ENCODE measurements at regions not wholly inside any gene's neighbourhood (a gene's known extent, or its start where the extent isn't known, plus 50 kb on each side); places are given as distances from the start of the nearest gene placed in this dataset.

DNA sequence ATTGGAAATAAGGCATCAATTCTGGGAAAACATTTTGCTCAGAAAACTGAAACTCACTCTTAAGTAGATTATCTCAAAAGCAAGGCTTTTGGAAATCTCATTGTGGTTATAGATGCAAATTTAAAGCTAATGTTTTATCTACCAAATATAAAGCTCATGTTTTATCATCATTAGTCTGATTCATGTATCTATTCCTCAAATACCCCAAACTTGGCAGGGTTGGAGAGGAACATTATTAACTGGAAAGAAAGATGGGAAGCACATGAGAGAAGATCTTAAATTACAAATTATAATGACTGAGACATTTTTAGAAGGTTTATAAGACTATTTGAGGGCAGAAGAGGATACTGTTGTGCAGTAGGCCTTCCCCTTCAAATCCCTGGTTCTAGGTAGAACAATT is 137.3 kb upstream of the TGFBR2 start:
- H3K4me3 Mint-ChIP-seq, result no peak overlapping the region
- Histone ChIP-seq H3K27ac (ENCODE audit: low read depth in 1 of 2, low read length in 2 of 2) (no peak overlapping the region), H3K79me2 (ENCODE audit: insufficient read depth, low read length) (no peaks in the 10 kb centered on the region), H3K9ac (ENCODE audit: insufficient read depth, low read length, poor library complexity, severe bottlenecking) (no peak overlapping the region), H3K9me3 (replicated peaks in 1 of 2; ENCODE audit: control insufficient read depth in 1 of 2, insufficient read depth in 1 of 2, low read length in 2 of 2) (no peaks in the 10 kb centered on the region), H3K4me2 (replicated peaks; ENCODE audit: extremely low read depth, low read length, poor library complexity, severe bottlenecking) (no peak overlapping the region), H3K36me3 (replicated peaks in 1 of 2; ENCODE audit: control insufficient read depth in 1 of 2, insufficient read depth in 2 of 2, low read length in 2 of 2) (no peaks in the 10 kb centered on the region), H3K4me3 (replicated peaks in 1 of 3; ENCODE audit: low read depth in 2 of 3, low read length in 3 of 3) (no peak overlapping the region), H3K4me1 (ENCODE audit: control insufficient read depth in 1 of 2, insufficient read depth in 2 of 2, low read length in 2 of 2) (peaks cover 23 to 30% of the 10 kb centered on the region in 2 donors), H3K27me3 (ENCODE audit: control insufficient read depth in 2 of 2, insufficient read depth in 2 of 2, low read length in 2 of 2) (no peaks in the 10 kb centered on the region), H2AFZ (ENCODE audit: insufficient read depth, low read depth, low read length, poor library complexity, severe bottlenecking) (no peak overlapping the region), H4K20me1 (ENCODE audit: insufficient read depth, low read length) (no peaks in the 10 kb centered on the region)
- no peak for DNase-seq
- no peak overlapping the region for H3K27ac Mint-ChIP-seq
- intact Hi-C loops (cut with micrococcal nuclease), result no loop called here
- H3K27me3 Mint-ChIP-seq (ENCODE audit: low read depth in 3 of 3), result no peaks in the 10 kb centered on the region
- TF ChIP-seq, protein P1, sequence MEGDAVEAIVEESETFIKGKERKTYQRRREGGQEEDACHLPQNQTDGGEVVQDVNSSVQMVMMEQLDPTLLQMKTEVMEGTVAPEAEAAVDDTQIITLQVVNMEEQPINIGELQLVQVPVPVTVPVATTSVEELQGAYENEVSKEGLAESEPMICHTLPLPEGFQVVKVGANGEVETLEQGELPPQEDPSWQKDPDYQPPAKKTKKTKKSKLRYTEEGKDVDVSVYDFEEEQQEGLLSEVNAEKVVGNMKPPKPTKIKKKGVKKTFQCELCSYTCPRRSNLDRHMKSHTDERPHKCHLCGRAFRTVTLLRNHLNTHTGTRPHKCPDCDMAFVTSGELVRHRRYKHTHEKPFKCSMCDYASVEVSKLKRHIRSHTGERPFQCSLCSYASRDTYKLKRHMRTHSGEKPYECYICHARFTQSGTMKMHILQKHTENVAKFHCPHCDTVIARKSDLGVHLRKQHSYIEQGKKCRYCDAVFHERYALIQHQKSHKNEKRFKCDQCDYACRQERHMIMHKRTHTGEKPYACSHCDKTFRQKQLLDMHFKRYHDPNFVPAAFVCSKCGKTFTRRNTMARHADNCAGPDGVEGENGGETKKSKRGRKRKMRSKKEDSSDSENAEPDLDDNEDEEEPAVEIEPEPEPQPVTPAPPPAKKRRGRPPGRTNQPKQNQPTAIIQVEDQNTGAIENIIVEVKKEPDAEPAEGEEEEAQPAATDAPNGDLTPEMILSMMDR (IDR thresholded peaks at IDR 0.05), result no peak
- peaks cover 29% of the 10 kb centered on the region for H3K4me1 Mint-ChIP-seq
- peaks cover 1 to 2% of the 10 kb centered on the region in 2 donors for H3K36me3 Mint-ChIP-seq
- H3K9me3 Mint-ChIP-seq, result peaks cover 0 to 3% (median 2%) of the 10 kb centered on the region in 7 donors

GRCh38 chr3:30470496-30470895 is 135.9 kb upstream of the TGFBR2 start:
- WGBS (ENCODE audit: insufficient coverage), result no CpG with 5 or more reads among the region's 2 CpGs
- H3K9me3 Mint-ChIP-seq, result peaks cover 0 to 3% (median 0%) of the 10 kb centered on the region in 7 donors
- intact Hi-C loops (cut with micrococcal nuclease), result loop anchor here in 1 of 2 donors (10.0 kb wide), 2 partner anchors 46 to 134 kb away; partner anchors contain the start of gene TGFBR2

More at GRCh38 chr3:30470496-30470895, 135.9 kb upstream of the TGFBR2 start:
- Histone ChIP-seq H2AFZ (ENCODE audit: insufficient read depth, low read depth, low read length, poor library complexity, severe bottlenecking) (no peak overlapping the region), H3K4me2 (replicated peaks; ENCODE audit: extremely low read depth, low read length, poor library complexity, severe bottlenecking) (no peak overlapping the region), H3K79me2 (ENCODE audit: insufficient read depth, low read length) (no peaks in the 10 kb centered on the region), H3K27me3 (ENCODE audit: control insufficient read depth in 2 of 2, insufficient read depth in 2 of 2, low read length in 2 of 2) (no peaks in the 10 kb centered on the region), H3K9me3 (replicated peaks in 1 of 2; ENCODE audit: control insufficient read depth in 1 of 2, insufficient read depth in 1 of 2, low read length in 2 of 2) (no peaks in the 10 kb centered on the region), H3K4me1 (ENCODE audit: control insufficient read depth in 1 of 2, insufficient read depth in 2 of 2, low read length in 2 of 2) (peaks cover 36 to 42% of the 10 kb centered on the region in 2 donors), H3K4me3 (replicated peaks in 1 of 3; ENCODE audit: low read depth in 2 of 3, low read length in 3 of 3) (no peak overlapping the region), H3K36me3 (replicated peaks in 1 of 2; ENCODE audit: control insufficient read depth in 1 of 2, insufficient read depth in 2 of 2, low read length in 2 of 2) (no peaks in the 10 kb centered on the region), H4K20me1 (ENCODE audit: insufficient read depth, low read length) (no peaks in the 10 kb centered on the region), H3K9ac (ENCODE audit: insufficient read depth, low read length, poor library complexity, severe bottlenecking) (no peak overlapping the region), H3K27ac (ENCODE audit: low read depth in 1 of 2, low read length in 2 of 2) (no peak overlapping the region)
- H3K27ac Mint-ChIP-seq, result no peak overlapping the region
- H3K27me3 Mint-ChIP-seq (ENCODE audit: low read depth in 3 of 3), result no peaks in the 10 kb centered on the region
- no peak overlapping the region for H3K4me3 Mint-ChIP-seq
- peak in 1 of 3 donors; percentile 15 for DNase-seq
- peaks cover 1 to 2% of the 10 kb centered on the region in 2 donors for H3K36me3 Mint-ChIP-seq
- TF ChIP-seq, protein P1 (IDR thresholded peaks at IDR 0.05), result no peak
- peaks cover 41% of the 10 kb centered on the region for H3K4me1 Mint-ChIP-seq

All from CD14-positive monocyte (primary cell).